ENCODE measurements at regions not wholly inside any gene's neighbourhood (a gene's known extent, or its start where the extent isn't known, plus 50 kb on each side); places are given as distances from the start of the nearest gene placed in this dataset.

GRCh38 chr17:79520167-79521165 is 90.4 kb downstream of the RBFOX3 start:
- no peak for DNase-seq

- no peak for DNase-seq
Measured at GRCh38 chr17:79519601-79520000, 91.2 kb downstream of the RBFOX3 start.

GRCh38 chr17:79518585-79519523 is 92.0 kb downstream of the RBFOX3 start:
- no peak for DNase-seq

- DNase-seq: no peak
Measured at GRCh38 chr17:79517827-79518584, 92.8 kb downstream of the RBFOX3 start.

- DNase-seq: no peak
Measured at GRCh38 chr17:79515646-79516571, 94.9 kb downstream of the RBFOX3 start.

GRCh38 chr17:79515110-79515509 is 95.7 kb downstream of the RBFOX3 start:
- DNase-seq: no peak

GRCh38 chr17:79513820-79514535 is 96.9 kb downstream of the RBFOX3 start:
- no peak for DNase-seq

- no peak for DNase-seq
Measured at GRCh38 chr17:79513206-79513605, 97.6 kb downstream of the RBFOX3 start.

- DNase-seq: no peak
Measured at GRCh38 chr17:79511471-79511870, 99.4 kb downstream of the RBFOX3 start.

GRCh38 chr17:79510071-79510470 is 100.8 kb downstream of the RBFOX3 start:
- DNase-seq: no peak

- no peak for DNase-seq
Measured at GRCh38 chr17:79509490-79509889, 101.4 kb downstream of the RBFOX3 start.

- DNase-seq: no peak
Measured at GRCh38 chr17:79509008-79509407, 101.8 kb downstream of the RBFOX3 start.

GRCh38 chr17:79508291-79508716 is 102.5 kb downstream of the RBFOX3 start:
- no peak for DNase-seq

GRCh38 chr17:79506955-79507354 is 103.9 kb downstream of the RBFOX3 start:
- no peak for DNase-seq

- DNase-seq: no peak
Measured at GRCh38 chr17:79506150-79506870, 104.5 kb downstream of the RBFOX3 start.

GRCh38 chr17:79505199-79505598 is 105.7 kb downstream of the RBFOX3 start:
- no peak for DNase-seq

- no peak for DNase-seq
Measured at GRCh38 chr17:79504181-79504605, 106.7 kb downstream of the RBFOX3 start.

GRCh38 chr17:79503126-79503839 is 107.6 kb downstream of the RBFOX3 start:
- DNase-seq: no peak

- DNase-seq: no peak
Measured at GRCh38 chr17:79501910-79502309, 108.9 kb downstream of the RBFOX3 start.
